ENCODE measurements at regions not wholly inside any gene's neighbourhood (a gene's known extent, or its start where the extent isn't known, plus 50 kb on each side); places are given as distances from the start of the nearest gene placed in this dataset.
"Not testable (repeated sequence)": the region's sequence is repeated elsewhere in the genome, so short reads cannot be mapped to it uniquely, and the experiment has no call there.

- TF ChIP-seq CTCF (IDR thresholded peaks at IDR 0.05; ENCODE audit: low read depth, low read length) = no peak
Observed at GRCh38 chr1:65650682-65651081, 142.0 kb upstream of the PDE4B start.

GRCh38 chr1:65654526-65654925 is 138.2 kb upstream of the PDE4B start:
- DNase-seq (ENCODE audit: extremely low read depth, low read depth) = not testable (repeated sequence)

More at GRCh38 chr1:65650682-65651081, 142.0 kb upstream of the PDE4B start:
- no peak for DNase-seq (ENCODE audit: extremely low read depth, low read depth)

GRCh38 chr1:65657609-65658008 is 135.1 kb upstream of the PDE4B start:
- not testable (repeated sequence) for DNase-seq (ENCODE audit: extremely low read depth, low read depth)

- TF ChIP-seq CTCF (IDR thresholded peaks at IDR 0.05; ENCODE audit: low read depth, low read length) = no peak
- no peak for DNase-seq (ENCODE audit: extremely low read depth, low read depth)
Observed at GRCh38 chr1:65658122-65658521, 134.6 kb upstream of the PDE4B start.

GRCh38 chr1:65668368-65668767 is 124.3 kb upstream of the PDE4B start:
- DNase-seq (ENCODE audit: extremely low read depth, low read depth) = no peak
- no peak for TF ChIP-seq CTCF (IDR thresholded peaks at IDR 0.05; ENCODE audit: low read depth, low read length)

GRCh38 chr1:65670518-65670917 is 122.2 kb upstream of the PDE4B start:
- no peak for TF ChIP-seq CTCF (IDR thresholded peaks at IDR 0.05; ENCODE audit: low read depth, low read length)
- no peak for DNase-seq (ENCODE audit: extremely low read depth, low read depth)

- DNase-seq (ENCODE audit: extremely low read depth, low read depth) = no peak
- no peak for TF ChIP-seq CTCF (IDR thresholded peaks at IDR 0.05; ENCODE audit: low read depth, low read length)
Observed at GRCh38 chr1:65674522-65674921, 118.2 kb upstream of the PDE4B start.

- no peak for TF ChIP-seq CTCF (IDR thresholded peaks at IDR 0.05; ENCODE audit: low read depth, low read length)
- DNase-seq (ENCODE audit: extremely low read depth, low read depth) = no peak
Observed at GRCh38 chr1:65679773-65680172, 112.9 kb upstream of the PDE4B start.

GRCh38 chr1:65681096-65681495 is 111.6 kb upstream of the PDE4B start:
- no peak for TF ChIP-seq CTCF (IDR thresholded peaks at IDR 0.05; ENCODE audit: low read depth, low read length)
- no peak for DNase-seq (ENCODE audit: extremely low read depth, low read depth)
